ENCODE measurements at regions not wholly inside any gene's neighbourhood (a gene's known extent, or its start where the extent isn't known, plus 50 kb on each side); places are given as distances from the start of the nearest gene placed in this dataset.
"Not testable (repeated sequence)": the region's sequence is repeated elsewhere in the genome, so short reads cannot be mapped to it uniquely, and the experiment has no call there.

- no peak for TF ChIP-seq CTCF (IDR thresholded peaks at IDR 0.05; ENCODE audit: insufficient read depth, low read depth, low read length, missing control alignments)
- no peak for DNase-seq (ENCODE audit: low read depth)
- H3K4me3 ChIP-seq (ENCODE audit: low read depth, low read length) = no peak overlapping the region
Observed at GRCh38 chr5:174918655-174919054, 194.3 kb downstream of the MSX2 start.

GRCh38 chr5:174917976-174918554 is 193.7 kb downstream of the MSX2 start:
- TF ChIP-seq CTCF (IDR thresholded peaks at IDR 0.05; ENCODE audit: insufficient read depth, low read depth, low read length, missing control alignments) = no peak
- no peak overlapping the region for H3K4me3 ChIP-seq (ENCODE audit: low read depth, low read length)
- no peak for DNase-seq (ENCODE audit: low read depth)

GRCh38 chr5:174917435-174917834 is 193.1 kb downstream of the MSX2 start:
- not testable (repeated sequence) for DNase-seq (ENCODE audit: low read depth); H3K4me3 ChIP-seq (ENCODE audit: low read depth, low read length)

- H3K4me3 ChIP-seq (ENCODE audit: low read depth, low read length) = not testable (repeated sequence)
Observed at GRCh38 chr5:174916924-174917323, 192.5 kb downstream of the MSX2 start.

GRCh38 chr5:174916227-174916626 is 191.8 kb downstream of the MSX2 start:
- no peak overlapping the region for H3K4me3 ChIP-seq (ENCODE audit: low read depth, low read length)
- no peak for DNase-seq (ENCODE audit: low read depth)
- TF ChIP-seq CTCF (IDR thresholded peaks at IDR 0.05; ENCODE audit: insufficient read depth, low read depth, low read length, missing control alignments) = no peak

More at GRCh38 chr5:174916924-174917323, 192.5 kb downstream of the MSX2 start:
- not testable (repeated sequence) for DNase-seq (ENCODE audit: low read depth)

GRCh38 chr5:174911118-174911517 is 186.7 kb downstream of the MSX2 start:
- no peak for DNase-seq (ENCODE audit: low read depth)
- H3K4me3 ChIP-seq (ENCODE audit: low read depth, low read length) = no peak overlapping the region
- TF ChIP-seq CTCF (IDR thresholded peaks at IDR 0.05; ENCODE audit: insufficient read depth, low read depth, low read length, missing control alignments) = no peak

- DNase-seq (ENCODE audit: low read depth) = peak; percentile 42
- TF ChIP-seq CTCF (IDR thresholded peaks at IDR 0.05; ENCODE audit: insufficient read depth, low read depth, low read length, missing control alignments) = peak; percentile 90
- H3K4me3 ChIP-seq (ENCODE audit: low read depth, low read length) = no peak overlapping the region
Observed at GRCh38 chr5:174910245-174910737, 185.9 kb downstream of the MSX2 start.

GRCh38 chr5:174903172-174903732 is 178.9 kb downstream of the MSX2 start:
- DNase-seq (ENCODE audit: low read depth) = no peak
- no peak overlapping the region for H3K4me3 ChIP-seq (ENCODE audit: low read depth, low read length)
- peak; percentile 1 for TF ChIP-seq CTCF (IDR thresholded peaks at IDR 0.05; ENCODE audit: insufficient read depth, low read depth, low read length, missing control alignments)

Measured in GM12865 (cell line).